Thyroid gland (tissue), 4 donors: ENCODE measurements at regions not wholly inside any gene's neighbourhood (a gene's known extent, or its start where the extent isn't known, plus 50 kb on each side); places are given as distances from the start of the nearest gene placed in this dataset.
"Not testable (repeated sequence)": the region's sequence is repeated elsewhere in the genome, so short reads cannot be mapped to it uniquely, and the experiment has no call there.

ENCODE experiments used
- DNase-seq, 2 donors: peaks; one replicate each; pipeline ENCODE4 v3.0.0-alpha.2; 2019
- H3K27ac ChIP-seq, 3 donors: fragments of 200-600 bp; sonication (generic); 1 replicate in 2 of 3; 2 replicates in 1 of 3; pipeline ENCODE4 v1.5.1; 2016 to 2019; ENCODE audit warnings: mild to moderate bottlenecking in 1 of 3, moderate library complexity in 1 of 3
- H3K27me3 ChIP-seq: fragments of 200-600 bp; sonication (generic); one replicate; pipeline ENCODE4 v1.5.1; 2019
- H3K36me3 ChIP-seq, 2 donors: fragments of 200-600 bp; sonication (generic); one replicate each; pipeline ENCODE4 v1.5.1; 2016 to 2019
- H3K4me1 ChIP-seq, 2 donors: fragments of 200-600 bp; sonication (generic); one replicate each; pipeline ENCODE4 v1.5.1; 2017 to 2019
- H3K4me3 ChIP-seq, 3 donors: fragments of 200-600 bp; sonication (generic); replicated peaks in 1 of 3; 1 replicate in 2 of 3; 2 replicates in 1 of 3; pipeline ENCODE4 v1.5.1; 2016; ENCODE audit warnings: mild to moderate bottlenecking in 1 of 3
- H3K9me3 ChIP-seq: fragments of 200-600 bp; sonication (generic); one replicate; pipeline ENCODE4 v1.5.1; 2017
- CTCF ChIP-seq, 6 experiments: fragments of 200-600 bp in 3 of 6; fragments of 450-650 bp in 3 of 6; sonication (generic) in 3 of 6; IDR thresholded peaks; one replicate each; pipeline ENCODE4 v1.5.1; 2016 to 2019; ENCODE audit warnings: antibody characterized with exemption in 6 of 6, mild to moderate bottlenecking in 2 of 6, inconsistent platforms in 1 of 6, moderate library complexity in 1 of 6
- POLR2A ChIP-seq, 2 donors: fragments of 450-650 bp; IDR thresholded peaks; one replicate each; pipeline ENCODE4 v1.6.1; 2017; ENCODE audit warnings: antibody characterized with exemption in 2 of 2, mild to moderate bottlenecking in 2 of 2, moderate library complexity in 1 of 2
- WGBS, 2 donors: methylation state at CpG; one replicate each; pipeline ENCODE4 v1.1.5; 2017; 5-methylcytosine and 5-hydroxymethylcytosine counted together
- intact Hi-C: fragments of 100-400 bp; cut with DNase I; formaldehyde crosslinking; loops from one replicate; pipeline ENCODE4 v1.15.1; 2023

DNA sequence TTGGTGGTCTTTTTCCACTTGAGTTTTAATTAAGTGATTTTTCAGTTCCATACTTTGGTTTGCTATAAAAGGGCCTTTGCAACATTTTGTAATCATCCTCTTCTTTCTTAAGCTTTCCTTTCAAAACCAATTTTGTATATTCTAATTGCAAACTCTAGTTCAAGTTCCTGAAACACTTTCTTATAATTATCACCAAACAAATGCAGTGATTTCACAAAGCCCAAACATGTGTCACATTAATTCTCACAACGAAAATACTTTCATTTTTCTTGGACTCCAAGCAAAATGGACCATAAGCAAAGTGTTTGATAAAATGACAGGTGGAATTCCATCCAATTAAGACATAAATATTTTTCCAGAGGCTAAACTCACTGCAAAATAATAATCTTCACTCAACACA lies 188.2 kb upstream of the IRX5 start:
- Histone ChIP-seq H3K36me3 (no peaks in the 10 kb centered on the region), H3K4me3 (no peak overlapping the region), H3K9me3 (no peaks in the 10 kb centered on the region), H3K27me3 (no peaks in the 10 kb centered on the region), H3K27ac (no peak overlapping the region), H3K4me1 (no peaks in the 10 kb centered on the region)
- WGBS, 2 donors, result 71 to 82% methylated on average over 1 of the region's 1 CpG
- TF ChIP-seq POLR2A (IDR thresholded peaks at IDR 0.05), result no peak
- TF ChIP-seq CTCF (IDR thresholded peaks at IDR 0.05), result no peak
- no peak for DNase-seq
- intact Hi-C loops, result no loop called here

DNA sequence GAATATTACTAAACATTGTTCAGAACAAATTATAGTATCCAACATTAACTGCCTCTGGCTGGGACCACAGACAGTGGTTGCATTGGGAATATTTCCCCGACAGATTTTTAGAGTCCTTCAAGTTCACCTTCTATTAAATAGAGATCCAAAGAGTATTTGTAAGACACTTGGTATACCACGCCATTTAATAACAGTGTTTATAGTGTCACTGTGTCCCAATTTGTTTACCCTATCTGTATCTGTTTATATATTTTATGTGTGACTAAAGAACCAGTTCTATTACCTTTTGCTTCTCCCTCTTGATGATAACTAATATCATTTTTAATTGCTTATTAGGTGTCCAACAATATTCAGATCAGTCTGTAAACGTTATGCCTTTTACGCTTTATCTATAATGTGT lies 191.3 kb upstream of the IRX5 start:
- intact Hi-C loops, result no loop called here
- DNase-seq, result no peak

GRCh38 chr16:54734156-54734555 lies 196.5 kb upstream of the IRX5 start:
- H3K27me3 ChIP-seq, result no peaks in the 10 kb centered on the region
- no peaks in the 10 kb centered on the region for H3K4me1 ChIP-seq
- no peak overlapping the region for H3K27ac ChIP-seq
- 80 to 84% methylated on average over 1 of the region's 1 CpG for WGBS, 2 donors
- no peak overlapping the region for H3K4me3 ChIP-seq
- H3K36me3 ChIP-seq, result no peaks in the 10 kb centered on the region
- TF ChIP-seq POLR2A (IDR thresholded peaks at IDR 0.05) (no peak), CTCF (IDR thresholded peaks at IDR 0.05) (no peak)
- intact Hi-C loops, result no loop called here
- no peaks in the 10 kb centered on the region for H3K9me3 ChIP-seq
- DNase-seq, result no peak

More for the DNA sequence above, 191.3 kb upstream of the IRX5 start:
- H3K36me3 ChIP-seq, result no peaks in the 10 kb centered on the region
- no peaks in the 10 kb centered on the region for H3K9me3 ChIP-seq
- no peak for TF ChIP-seq POLR2A (IDR thresholded peaks at IDR 0.05)
- no peak for TF ChIP-seq CTCF (IDR thresholded peaks at IDR 0.05)
- no peak overlapping the region for H3K27ac ChIP-seq
- H3K4me1 ChIP-seq, result no peaks in the 10 kb centered on the region
- no peaks in the 10 kb centered on the region for H3K27me3 ChIP-seq
- WGBS, 2 donors, result 94 to 97% methylated on average over 4 of the region's 4 CpGs
- H3K4me3 ChIP-seq, result no peak overlapping the region

GRCh38 chr16:54727696-54728095 lies 203.0 kb upstream of the IRX5 start:
- DNase-seq, intact Hi-C loops: not testable (repeated sequence)

GRCh38 chr16:54724346-54724925 lies 206.2 kb upstream of the IRX5 start:
- intact Hi-C loops, result no loop called here
- Histone ChIP-seq H3K9me3 (no peaks in the 10 kb centered on the region), H3K4me3 (no peak overlapping the region), H3K27me3 (no peaks in the 10 kb centered on the region), H3K36me3 (no peaks in the 10 kb centered on the region), H3K27ac (no peak overlapping the region), H3K4me1 (no peaks in the 10 kb centered on the region)
- DNase-seq, result no peak
- 87 to 93% methylated on average over 3 of the region's 3 CpGs for WGBS, 2 donors
- TF ChIP-seq POLR2A (IDR thresholded peaks at IDR 0.05) (no peak), CTCF (IDR thresholded peaks at IDR 0.05) (no peak)

More at GRCh38 chr16:54727696-54728095, 203.0 kb upstream of the IRX5 start:
- not testable (repeated sequence) for H3K27me3 ChIP-seq, H3K4me1 ChIP-seq, H3K36me3 ChIP-seq, H3K27ac ChIP-seq, H3K9me3 ChIP-seq, H3K4me3 ChIP-seq
- 93 to 97% methylated on average over 1 of the region's 1 CpG for WGBS, 2 donors
